ENCODE measurements at regions not wholly inside any gene's neighbourhood (a gene's known extent, or its start where the extent isn't known, plus 50 kb on each side); places are given as distances from the start of the nearest gene placed in this dataset.
"Not testable (repeated sequence)": the region's sequence is repeated elsewhere in the genome, so short reads cannot be mapped to it uniquely, and the experiment has no call there.

- H2BK120ac ChIP-seq (ENCODE audit: low read depth, low read length); H3K14ac ChIP-seq (ENCODE audit: low read length); H3K27ac ChIP-seq (replicated peaks; ENCODE audit: low read length); H3K27me3 ChIP-seq (ENCODE audit: control insufficient read depth in 3 of 3, insufficient read depth in 3 of 3, low read depth in 1 of 3, low read length in 3 of 3); H2BK12ac ChIP-seq (ENCODE audit: low read length); H3K79me1 ChIP-seq (ENCODE audit: low read depth, low read length); H2AK5ac ChIP-seq (ENCODE audit: low read depth, low read length); H3K18ac ChIP-seq (ENCODE audit: low read length); H3K36me3 ChIP-seq (replicated peaks in 1 of 2; ENCODE audit: control insufficient read depth in 2 of 2, insufficient read depth in 2 of 2, low read length in 2 of 2); H2BK5ac ChIP-seq (ENCODE audit: low read length); H3K4ac ChIP-seq (ENCODE audit: low read length); H4K8ac ChIP-seq (ENCODE audit: low read depth, low read length); H2BK15ac ChIP-seq (ENCODE audit: low read length); H3K4me2 ChIP-seq (ENCODE audit: insufficient read depth, low read length, poor library complexity, severe bottlenecking); H4K91ac ChIP-seq (ENCODE audit: low read depth, low read length, poor library complexity); H3K9me3 ChIP-seq (replicated peaks in 1 of 2; ENCODE audit: control insufficient read depth in 2 of 2, insufficient read depth in 1 of 2, low read depth in 1 of 2, low read length in 2 of 2); H3K9ac ChIP-seq (ENCODE audit: low read depth, low read length, poor library complexity); H2AFZ ChIP-seq (ENCODE audit: low read length); H3K4me1 ChIP-seq (ENCODE audit: control insufficient read depth in 2 of 2, insufficient read depth in 1 of 2, low read depth in 1 of 2, low read length in 2 of 2); H3K23ac ChIP-seq (ENCODE audit: low read depth, low read length, poor library complexity); DNase-seq (ENCODE audit: low spot score); H3K4me3 ChIP-seq (ENCODE audit: low read length in 2 of 2): not testable (repeated sequence)
These were observed 261.8 kb downstream of the RAP2B start for GRCh38 chr3:153423820-153424219.

DNA sequence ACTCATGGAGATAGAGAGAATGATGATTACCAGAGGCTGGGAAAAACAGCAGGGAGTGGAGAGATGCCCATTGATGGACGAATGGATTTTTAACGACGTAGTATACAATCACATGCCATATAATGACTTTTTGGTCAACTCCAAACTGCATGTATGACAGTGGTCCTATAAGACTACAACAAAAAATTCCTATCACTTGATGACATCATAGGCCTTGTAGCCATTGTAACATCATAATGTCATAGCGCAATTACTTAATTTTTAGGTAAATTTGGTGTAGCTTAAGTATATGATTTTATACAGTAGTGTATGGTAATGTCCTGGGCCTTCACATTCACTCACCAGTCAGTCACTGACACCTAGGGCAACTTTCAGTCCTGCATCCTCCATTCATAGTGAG lies 264.3 kb downstream of the RAP2B start:
- Histone ChIP-seq H3K27ac (replicated peaks; ENCODE audit: low read length) (no peak overlapping the region), H3K4me3 (ENCODE audit: low read length in 2 of 2) (no peak overlapping the region), H3K4me1 (ENCODE audit: control insufficient read depth in 2 of 2, insufficient read depth in 1 of 2, low read depth in 1 of 2, low read length in 2 of 2) (no peaks in the 10 kb centered on the region), H3K9me3 (replicated peaks in 1 of 2; ENCODE audit: control insufficient read depth in 2 of 2, insufficient read depth in 1 of 2, low read depth in 1 of 2, low read length in 2 of 2) (peaks cover 0 to 5% of the 10 kb centered on the region in 2 donors), H3K36me3 (replicated peaks in 1 of 2; ENCODE audit: control insufficient read depth in 2 of 2, insufficient read depth in 2 of 2, low read length in 2 of 2) (no peaks in the 10 kb centered on the region), H3K27me3 (ENCODE audit: control insufficient read depth in 3 of 3, insufficient read depth in 3 of 3, low read depth in 1 of 3, low read length in 3 of 3) (no peaks in the 10 kb centered on the region), H3K4me2 (ENCODE audit: insufficient read depth, low read length, poor library complexity, severe bottlenecking) (no peak overlapping the region), H2AFZ (ENCODE audit: low read length) (no peak overlapping the region), H3K23ac (ENCODE audit: low read depth, low read length, poor library complexity) (no peak overlapping the region), H3K14ac (ENCODE audit: low read length) (no peak overlapping the region), H3K4ac (ENCODE audit: low read length) (no peak overlapping the region), H2BK5ac (ENCODE audit: low read length) (no peak overlapping the region), H2BK120ac (ENCODE audit: low read depth, low read length) (no peak overlapping the region), H3K18ac (ENCODE audit: low read length) (no peak overlapping the region), H3K79me1 (ENCODE audit: low read depth, low read length) (peaks cover 2% of the 10 kb centered on the region), H2AK5ac (ENCODE audit: low read depth, low read length) (no peak overlapping the region), H2BK12ac (ENCODE audit: low read length) (no peak overlapping the region), H4K8ac (ENCODE audit: low read depth, low read length) (no peak overlapping the region), H2BK15ac (ENCODE audit: low read length) (no peak overlapping the region), H4K91ac (ENCODE audit: low read depth, low read length, poor library complexity) (no peak overlapping the region), H3K9ac (ENCODE audit: low read depth, low read length, poor library complexity) (no peak overlapping the region)
- WGBS, 2 donors (ENCODE audit: extremely low coverage in 2 of 2, insufficient read length in 2 of 2, insufficient replicate concordance in 1 of 2), result no CpG with 5 or more reads among the region's 4 CpGs
- DNase-seq (ENCODE audit: low spot score), result no peak

GRCh38 chr3:153426803-153427202 lies 264.8 kb downstream of the RAP2B start:
- H4K8ac ChIP-seq (ENCODE audit: low read depth, low read length), result no peak overlapping the region
- H3K4me2 ChIP-seq (ENCODE audit: insufficient read depth, low read length, poor library complexity, severe bottlenecking), result no peak overlapping the region
- peaks cover under 1% of the 10 kb centered on the region for H3K79me1 ChIP-seq (ENCODE audit: low read depth, low read length)
- no peak overlapping the region for H2BK5ac ChIP-seq (ENCODE audit: low read length)
- no peak overlapping the region for H2BK12ac ChIP-seq (ENCODE audit: low read length)
- H3K27ac ChIP-seq (replicated peaks; ENCODE audit: low read length), result no peak overlapping the region
- no peak overlapping the region for H3K14ac ChIP-seq (ENCODE audit: low read length)
- no peak for DNase-seq (ENCODE audit: low spot score)
- no peak overlapping the region for H2BK15ac ChIP-seq (ENCODE audit: low read length)
- H2BK120ac ChIP-seq (ENCODE audit: low read depth, low read length), result no peak overlapping the region
- H3K23ac ChIP-seq (ENCODE audit: low read depth, low read length, poor library complexity), result no peak overlapping the region
- peaks cover 0 to 3% of the 10 kb centered on the region in 2 donors for H3K9me3 ChIP-seq (replicated peaks in 1 of 2; ENCODE audit: control insufficient read depth in 2 of 2, insufficient read depth in 1 of 2, low read depth in 1 of 2, low read length in 2 of 2)
- H3K27me3 ChIP-seq (ENCODE audit: control insufficient read depth in 3 of 3, insufficient read depth in 3 of 3, low read depth in 1 of 3, low read length in 3 of 3), result no peaks in the 10 kb centered on the region
- no peak overlapping the region for H4K91ac ChIP-seq (ENCODE audit: low read depth, low read length, poor library complexity)
- H3K4ac ChIP-seq (ENCODE audit: low read length), result no peak overlapping the region
- no CpG with 5 or more reads among the region's 1 CpG for WGBS, 2 donors (ENCODE audit: extremely low coverage in 2 of 2, insufficient read length in 2 of 2, insufficient replicate concordance in 1 of 2)
- H3K18ac ChIP-seq (ENCODE audit: low read length), result no peak overlapping the region
- H2AFZ ChIP-seq (ENCODE audit: low read length), result no peak overlapping the region
- no peak overlapping the region for H3K9ac ChIP-seq (ENCODE audit: low read depth, low read length, poor library complexity)
- H2AK5ac ChIP-seq (ENCODE audit: low read depth, low read length), result no peak overlapping the region
- no peaks in the 10 kb centered on the region for H3K4me1 ChIP-seq (ENCODE audit: control insufficient read depth in 2 of 2, insufficient read depth in 1 of 2, low read depth in 1 of 2, low read length in 2 of 2)
- H3K4me3 ChIP-seq (ENCODE audit: low read length in 2 of 2), result no peak overlapping the region
- no peaks in the 10 kb centered on the region for H3K36me3 ChIP-seq (replicated peaks in 1 of 2; ENCODE audit: control insufficient read depth in 2 of 2, insufficient read depth in 2 of 2, low read length in 2 of 2)

- no peak overlapping the region for H3K14ac ChIP-seq (ENCODE audit: low read length)
- no peak overlapping the region for H3K9ac ChIP-seq (ENCODE audit: low read depth, low read length, poor library complexity)
- H3K18ac ChIP-seq (ENCODE audit: low read length), result no peak overlapping the region
- DNase-seq (ENCODE audit: low spot score), result no peak
- no peak overlapping the region for H4K91ac ChIP-seq (ENCODE audit: low read depth, low read length, poor library complexity)
- no peak overlapping the region for H2BK120ac ChIP-seq (ENCODE audit: low read depth, low read length)
- WGBS, 2 donors (ENCODE audit: extremely low coverage in 2 of 2, insufficient read length in 2 of 2, insufficient replicate concordance in 1 of 2), result no CpG with 5 or more reads among the region's 4 CpGs
- no peak overlapping the region for H3K4ac ChIP-seq (ENCODE audit: low read length)
- H3K79me1 ChIP-seq (ENCODE audit: low read depth, low read length), result no peaks in the 10 kb centered on the region
- H3K36me3 ChIP-seq (replicated peaks in 1 of 2; ENCODE audit: control insufficient read depth in 2 of 2, insufficient read depth in 2 of 2, low read length in 2 of 2), result no peaks in the 10 kb centered on the region
- H3K4me2 ChIP-seq (ENCODE audit: insufficient read depth, low read length, poor library complexity, severe bottlenecking), result no peak overlapping the region
- H2BK12ac ChIP-seq (ENCODE audit: low read length), result no peak overlapping the region
- no peaks in the 10 kb centered on the region for H3K4me1 ChIP-seq (ENCODE audit: control insufficient read depth in 2 of 2, insufficient read depth in 1 of 2, low read depth in 1 of 2, low read length in 2 of 2)
- H3K9me3 ChIP-seq (replicated peaks in 1 of 2; ENCODE audit: control insufficient read depth in 2 of 2, insufficient read depth in 1 of 2, low read depth in 1 of 2, low read length in 2 of 2), result no peaks in the 10 kb centered on the region
- H3K23ac ChIP-seq (ENCODE audit: low read depth, low read length, poor library complexity), result no peak overlapping the region
- H3K27ac ChIP-seq (replicated peaks; ENCODE audit: low read length), result no peak overlapping the region
- H2AK5ac ChIP-seq (ENCODE audit: low read depth, low read length), result no peak overlapping the region
- no peak overlapping the region for H3K4me3 ChIP-seq (ENCODE audit: low read length in 2 of 2)
- H3K27me3 ChIP-seq (ENCODE audit: control insufficient read depth in 3 of 3, insufficient read depth in 3 of 3, low read depth in 1 of 3, low read length in 3 of 3), result no peaks in the 10 kb centered on the region
- no peak overlapping the region for H4K8ac ChIP-seq (ENCODE audit: low read depth, low read length)
- no peak overlapping the region for H2BK5ac ChIP-seq (ENCODE audit: low read length)
- no peak overlapping the region for H2AFZ ChIP-seq (ENCODE audit: low read length)
- H2BK15ac ChIP-seq (ENCODE audit: low read length), result no peak overlapping the region
These were observed 267.8 kb downstream of the RAP2B start for GRCh38 chr3:153429821-153430220.
